Stimulated activated CD4-positive, alpha-beta T cell treated with anti-CD3 and anti-CD28 coated beads, Interleukin-12 subunit alpha, Interleukin-12 subunit beta, amount 100 ng/mL, for 24 hours (primary cell): ENCODE measurements at regions not wholly inside any gene's neighbourhood (a gene's known extent, or its start where the extent isn't known, plus 50 kb on each side); places are given as distances from the start of the nearest gene placed in this dataset.

ENCODE experiments used
- DNase-seq, 2 experiments: peaks; one replicate each; pipeline ENCODE4 v3.0.0-alpha.2; 2020; ENCODE audit warnings: low read depth in 2 of 2

DNA sequence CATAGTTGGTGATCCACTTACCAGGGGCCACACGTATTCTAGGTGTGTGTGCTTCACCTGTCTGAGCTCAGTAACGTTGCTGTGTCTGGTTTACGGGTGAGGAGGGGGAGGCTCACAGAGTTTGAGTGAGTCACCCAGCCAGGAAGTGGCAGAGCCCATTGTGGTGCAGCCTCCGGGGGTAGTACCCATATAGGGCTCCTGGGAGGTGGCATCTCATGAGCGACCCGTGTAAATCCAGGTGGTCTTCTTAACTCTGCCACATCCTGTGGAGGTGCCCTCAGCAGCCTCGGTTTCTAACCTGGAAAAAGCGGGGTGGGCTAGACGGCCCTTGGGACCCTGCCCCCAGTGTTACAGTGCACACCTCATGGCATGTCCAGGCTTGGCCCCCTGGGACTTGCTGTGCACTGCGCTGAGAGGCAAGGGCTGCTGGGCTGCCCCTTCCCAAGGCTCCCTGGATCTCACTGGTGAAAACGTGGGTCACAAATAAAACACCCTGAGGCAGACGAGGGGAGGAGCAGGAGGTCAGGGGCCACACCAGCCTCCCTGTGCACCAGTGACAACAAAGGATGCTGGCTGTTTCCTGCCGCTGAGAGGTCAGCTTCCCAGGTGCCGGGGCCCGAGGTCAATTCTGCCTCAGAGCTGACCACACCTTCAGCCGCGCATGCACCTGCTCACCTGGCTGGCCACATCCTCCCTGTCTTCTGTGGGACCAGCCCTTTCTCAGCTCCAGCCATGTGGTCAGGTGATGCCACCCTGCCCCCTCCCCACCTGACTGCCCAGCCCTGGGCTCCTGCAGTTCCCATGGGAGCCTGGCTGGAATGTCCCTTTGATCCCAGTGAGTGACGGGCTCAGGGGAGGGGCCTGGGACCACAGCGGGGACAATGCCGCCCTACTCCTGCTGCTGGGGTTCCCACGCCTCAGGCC, 305.1 kb downstream of the CTTN start:
- DNase-seq, result no peak

DNA sequence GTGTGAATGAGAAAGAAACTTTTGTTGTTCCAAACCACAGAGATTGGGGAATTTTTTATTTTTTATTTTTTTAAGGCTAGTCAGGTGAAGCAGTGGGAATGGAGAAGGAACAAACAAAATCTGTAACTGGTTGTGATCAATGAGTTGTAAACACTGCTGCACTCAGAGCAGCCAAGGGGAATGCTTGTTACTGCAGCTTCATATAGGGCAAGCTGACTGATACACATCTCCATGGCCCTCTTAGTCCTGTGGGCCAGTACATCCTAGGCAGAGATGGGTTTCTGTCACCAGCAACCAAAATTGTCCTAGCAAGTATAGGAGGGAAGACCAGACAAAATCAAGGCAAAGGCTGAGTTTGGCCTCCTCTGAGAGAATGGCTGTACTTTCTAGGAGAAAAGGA, 306.8 kb downstream of the CTTN start:
- no peak for DNase-seq

DNA sequence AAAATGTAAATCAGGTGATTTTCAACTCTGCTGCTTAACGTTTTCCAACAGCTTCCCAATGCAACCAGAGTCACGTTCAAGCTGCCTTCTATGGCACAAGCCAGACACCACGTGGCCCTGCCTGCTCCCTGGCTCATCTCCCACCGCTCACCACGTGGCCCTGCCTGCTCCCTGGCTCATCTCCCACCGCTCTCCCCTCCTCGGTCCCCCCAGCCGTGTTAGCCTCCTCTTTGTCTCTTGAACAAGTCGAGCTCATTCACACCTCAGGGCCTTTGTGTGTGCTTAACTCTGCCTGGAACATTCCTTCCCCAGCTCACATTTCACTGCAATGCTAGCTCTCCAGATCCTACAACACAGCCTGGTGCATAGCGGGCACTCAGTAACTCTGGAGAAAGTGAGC, 307.6 kb downstream of the CTTN start:
- no peak for DNase-seq

DNA sequence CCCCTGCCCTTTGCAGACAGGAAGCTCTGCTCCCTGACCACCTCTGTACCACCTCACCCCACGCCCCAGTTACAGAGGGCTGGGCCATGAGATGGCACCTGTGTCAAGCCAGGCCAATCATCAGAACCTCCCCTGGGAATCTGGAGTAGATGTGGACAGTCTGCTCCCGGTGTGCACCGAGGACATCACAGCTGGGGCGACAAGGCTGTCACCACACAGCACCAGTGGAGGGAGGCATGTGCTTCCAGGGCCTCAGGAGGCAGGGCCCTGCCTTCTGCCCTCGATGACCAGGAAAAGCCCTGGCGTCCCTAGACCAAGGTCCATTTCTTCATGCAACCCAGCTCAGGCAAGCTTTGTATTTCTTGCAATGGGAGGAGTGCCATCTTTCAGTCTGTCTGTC, 309.5 kb downstream of the CTTN start:
- DNase-seq, result no peak

DNA sequence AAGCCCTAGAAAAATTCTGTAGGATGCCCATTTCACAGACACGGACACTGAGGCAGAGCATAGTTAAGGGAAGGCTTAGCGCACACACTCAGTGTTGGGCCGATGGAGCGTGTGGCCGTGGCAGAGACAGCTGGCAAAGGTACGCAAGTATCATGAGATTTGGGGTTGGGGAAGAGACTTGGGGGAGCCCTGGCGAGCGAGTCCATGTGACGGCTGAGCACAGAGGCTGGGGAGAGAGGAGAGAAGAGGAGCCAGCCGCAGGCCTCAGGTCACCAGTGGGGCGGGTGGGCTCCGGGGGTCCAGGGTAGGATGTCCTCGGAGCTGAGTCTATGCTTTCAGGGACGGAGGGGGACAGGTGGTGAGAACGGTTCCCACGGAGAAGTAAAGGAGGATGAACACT, 311.3 kb downstream of the CTTN start:
- DNase-seq, result no peak

DNA sequence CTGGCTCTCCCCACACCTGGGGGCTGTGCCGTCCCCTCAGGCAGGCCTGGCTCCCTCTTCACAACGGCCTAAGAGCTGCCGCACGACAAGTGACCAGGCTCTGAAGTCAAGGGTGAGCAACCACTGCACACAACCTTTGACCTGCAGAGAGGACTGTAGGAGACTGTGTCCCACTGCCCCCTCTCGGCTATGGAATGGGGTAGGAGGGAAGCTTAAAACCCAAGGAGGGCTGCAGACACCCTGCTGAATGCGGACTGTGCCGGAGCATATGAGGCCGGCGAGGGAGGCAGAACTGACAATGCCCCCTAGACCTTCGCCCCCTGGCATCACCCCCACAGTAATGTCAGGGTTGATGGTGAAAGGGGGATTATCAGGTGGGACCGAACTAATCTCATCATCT, 311.9 kb downstream of the CTTN start:
- no peak for DNase-seq

DNA sequence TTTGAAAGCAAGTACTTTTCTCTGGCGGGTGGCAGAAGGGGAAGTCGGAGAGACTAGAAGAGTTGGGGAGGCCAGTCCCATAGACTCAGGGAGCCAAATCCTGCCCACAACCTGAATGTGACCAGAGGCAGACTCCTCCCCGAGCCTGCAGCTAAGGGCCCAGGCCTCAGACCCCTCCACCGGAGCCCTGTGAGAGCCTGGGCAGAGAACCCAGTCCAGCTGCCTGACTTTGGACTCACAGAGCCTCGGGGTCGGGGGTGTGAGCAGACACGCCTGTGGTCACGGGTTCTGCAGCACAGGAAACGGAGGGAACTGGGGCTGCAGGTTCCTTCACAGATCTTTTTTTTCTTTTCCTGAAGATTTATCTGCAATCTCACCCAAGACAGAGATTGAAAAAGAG, 312.3 kb downstream of the CTTN start:
- DNase-seq, result no peak

DNA sequence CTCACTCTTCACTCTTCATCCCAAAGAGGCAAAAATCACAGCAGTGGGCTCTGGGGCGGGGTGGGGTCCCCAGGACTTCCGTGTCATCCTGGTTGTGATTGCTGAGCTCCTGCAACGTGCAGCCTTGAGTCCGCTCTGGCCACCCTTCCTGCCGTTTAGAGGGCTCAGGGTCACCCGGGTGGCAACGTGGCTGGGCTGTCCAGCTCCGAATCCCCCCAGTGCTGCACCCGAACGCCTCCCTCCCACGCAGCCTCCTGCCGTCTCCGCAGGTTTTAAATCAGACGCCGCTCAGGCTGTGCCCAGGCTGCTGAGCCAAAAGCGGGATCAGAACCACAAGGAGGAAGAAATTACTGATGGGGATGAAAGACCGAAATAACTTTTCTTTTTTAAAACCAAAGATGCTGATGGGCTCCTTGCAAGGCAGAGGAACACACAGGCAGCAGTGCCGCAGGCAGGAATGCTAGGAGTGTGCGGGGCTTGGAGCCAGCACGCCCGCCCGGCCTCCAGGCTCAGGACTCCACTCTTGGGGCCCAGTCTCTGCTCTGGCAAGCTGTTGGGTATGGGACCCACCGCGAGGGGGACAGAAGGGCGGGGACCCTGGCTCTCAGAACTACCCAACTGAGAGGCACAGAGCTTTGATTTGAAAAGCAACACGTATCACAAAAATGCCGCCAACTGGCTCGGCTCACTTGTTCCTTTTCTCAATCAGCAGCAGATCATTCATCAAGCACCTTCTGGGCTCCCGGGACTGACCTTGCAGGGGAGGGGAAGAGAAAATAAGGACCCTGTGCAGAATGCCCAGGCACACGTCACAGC, 313.0 kb downstream of the CTTN start:
- DNase-seq, result no peak

DNA sequence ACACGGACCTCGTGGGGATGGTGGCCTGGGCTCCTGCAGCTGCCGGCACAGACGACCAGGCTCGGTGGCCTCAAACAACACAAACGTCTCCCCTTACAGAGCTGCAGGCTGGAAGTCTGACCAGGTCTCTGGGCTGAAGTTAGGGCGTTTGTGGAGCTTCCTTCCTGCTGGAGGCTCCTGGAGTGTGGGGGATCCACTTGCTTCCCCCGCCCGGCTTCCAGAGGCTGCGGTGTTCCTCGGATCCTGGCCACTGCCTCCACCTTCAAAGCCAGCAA, 313.5 kb downstream of the CTTN start:
- DNase-seq, result no peak

DNA sequence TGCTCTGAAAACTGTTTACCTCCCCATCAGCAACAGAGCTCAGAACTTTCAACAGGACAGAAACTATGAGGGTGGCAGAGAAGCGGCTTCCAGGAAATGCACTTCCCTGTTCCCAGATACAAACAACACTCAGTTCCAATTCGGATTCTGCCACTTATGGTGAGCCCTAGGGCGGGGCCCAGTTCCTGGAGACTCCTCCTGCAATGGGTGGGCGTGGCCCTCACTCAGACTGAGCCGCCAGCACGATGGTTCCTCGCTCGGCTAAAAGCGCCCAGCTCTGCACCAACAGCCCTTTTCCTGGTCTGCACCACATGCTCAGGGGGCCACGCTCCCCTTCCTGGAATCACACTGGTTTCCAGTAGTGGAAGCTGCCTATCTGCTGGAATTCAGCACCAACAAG, 314.1 kb downstream of the CTTN start:
- DNase-seq, result no peak

DNA sequence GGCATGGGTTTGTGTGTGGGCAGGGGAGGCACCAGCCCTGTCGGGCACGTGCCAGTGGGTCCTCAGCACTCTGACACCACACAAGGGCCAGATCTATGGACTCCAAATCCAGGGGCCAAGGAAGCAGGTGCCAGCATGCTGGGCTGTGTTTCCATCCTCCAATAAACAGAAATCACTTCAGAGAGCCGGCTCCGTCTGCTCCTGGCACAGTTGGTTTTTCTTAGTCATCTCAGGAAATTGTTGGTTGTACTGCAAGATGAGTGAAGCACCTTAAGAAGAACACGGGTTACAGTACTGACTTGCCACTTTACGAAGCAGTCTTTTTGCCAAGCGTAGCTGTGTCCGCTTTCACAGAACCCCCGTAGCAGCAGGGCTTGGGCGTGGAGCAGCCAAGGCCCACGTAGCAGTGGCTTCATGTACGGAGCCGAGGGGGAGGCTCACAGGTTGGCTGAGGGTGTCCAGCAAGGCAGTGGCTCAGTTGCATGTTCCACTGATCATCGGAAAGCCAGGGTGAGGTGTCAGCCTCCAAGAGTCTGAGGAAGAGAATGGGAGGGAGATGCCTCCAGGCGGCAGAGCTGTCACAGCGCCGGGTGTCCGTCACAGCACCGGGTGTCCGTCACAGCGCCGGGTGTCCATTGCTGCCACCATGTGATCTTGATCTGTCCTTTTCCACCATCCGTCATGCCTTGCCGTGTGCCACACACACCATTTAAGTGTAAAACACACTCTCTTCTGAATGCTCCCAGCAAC, 314.9 kb downstream of the CTTN start:
- DNase-seq, result no peak

DNA sequence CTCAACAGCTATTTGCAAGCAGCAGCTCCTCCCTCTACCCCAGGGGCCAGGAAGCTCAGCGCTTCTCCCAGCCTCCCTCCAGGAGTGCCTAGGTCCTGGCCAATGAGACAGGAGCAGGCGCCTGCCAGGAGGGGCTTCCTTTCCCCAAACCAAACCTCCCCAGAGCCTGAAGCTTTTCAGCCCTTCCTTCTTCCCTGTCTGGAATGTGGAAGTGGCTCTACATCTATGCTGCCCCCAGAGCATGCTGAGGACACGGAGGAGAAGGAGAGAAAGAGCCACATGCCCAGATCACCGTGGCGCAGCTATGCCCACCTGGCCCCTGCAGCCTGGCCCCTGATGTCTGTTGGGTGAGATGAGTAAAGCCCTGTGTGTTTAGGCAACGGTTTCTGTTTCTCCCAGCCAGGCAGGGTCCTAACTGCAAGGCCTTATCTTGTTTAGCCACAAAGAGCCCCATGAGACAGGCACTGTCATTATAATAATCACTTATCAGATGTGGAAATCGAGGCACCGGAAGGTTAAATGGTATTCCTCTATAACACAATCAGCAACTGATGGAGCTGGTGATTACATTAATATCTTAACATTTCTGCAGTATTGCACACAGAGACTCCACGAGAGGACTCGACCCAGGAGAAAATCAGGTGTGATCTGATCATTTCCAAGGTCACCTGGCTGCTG, 315.8 kb downstream of the CTTN start:
- DNase-seq, result no peak

DNA sequence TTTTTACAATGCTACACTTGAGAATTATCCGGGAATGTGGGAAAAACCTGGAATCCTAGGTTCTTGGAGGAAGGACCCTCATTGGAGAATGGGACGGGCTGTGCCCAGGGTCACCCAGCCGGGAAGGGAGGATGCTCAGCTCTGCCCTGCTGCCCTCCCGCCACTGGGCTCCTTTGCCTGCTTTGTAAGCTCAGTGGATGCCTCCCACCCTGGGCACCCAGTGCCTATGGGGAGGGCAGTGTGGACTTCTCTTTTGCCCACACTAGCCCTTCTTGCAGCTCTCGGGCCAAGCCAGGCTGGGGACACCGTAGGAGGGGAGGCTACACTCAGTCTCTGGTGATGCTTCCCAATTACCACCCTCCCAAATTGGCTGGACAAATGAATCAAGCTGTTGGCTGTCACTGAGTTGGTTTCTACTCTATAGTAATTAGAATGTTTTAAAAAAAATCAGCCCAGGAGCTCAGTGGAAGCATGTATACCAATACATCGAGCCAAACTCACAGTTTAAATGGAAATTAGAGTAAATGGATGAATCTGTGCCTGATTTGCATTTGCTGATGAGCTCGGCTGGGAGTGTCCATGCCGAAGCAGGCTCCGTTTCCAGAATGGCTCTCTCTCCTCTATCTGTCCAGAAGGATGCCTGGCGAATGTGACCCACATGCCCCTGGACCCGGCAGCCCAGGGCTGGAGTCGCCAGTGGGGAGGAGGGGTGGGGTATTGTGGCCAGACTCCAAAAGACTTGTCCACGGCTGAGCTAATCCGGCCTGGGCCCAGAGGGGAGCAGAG, 317.0 kb downstream of the CTTN start:
- no peak for DNase-seq

DNA sequence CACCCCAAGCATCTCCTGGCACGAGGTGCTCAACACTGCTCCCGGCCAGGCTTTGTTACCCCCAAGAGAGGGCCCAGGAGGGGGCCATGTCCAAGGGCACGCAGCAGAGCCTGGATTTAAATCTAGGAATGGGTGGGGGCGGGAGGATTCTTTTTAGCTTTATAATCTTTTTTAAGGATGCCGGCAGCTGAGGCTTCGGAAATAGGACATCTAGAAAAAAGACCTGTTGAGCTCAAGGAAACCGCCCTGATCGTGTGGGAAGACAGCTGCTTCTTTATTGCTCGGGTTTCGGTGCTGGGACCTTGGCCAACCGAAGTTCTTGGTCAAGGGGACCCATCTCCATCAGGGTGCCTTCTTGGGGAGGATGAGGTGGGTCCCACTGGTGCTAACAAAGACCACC, 317.9 kb downstream of the CTTN start:
- DNase-seq, result no peak

DNA sequence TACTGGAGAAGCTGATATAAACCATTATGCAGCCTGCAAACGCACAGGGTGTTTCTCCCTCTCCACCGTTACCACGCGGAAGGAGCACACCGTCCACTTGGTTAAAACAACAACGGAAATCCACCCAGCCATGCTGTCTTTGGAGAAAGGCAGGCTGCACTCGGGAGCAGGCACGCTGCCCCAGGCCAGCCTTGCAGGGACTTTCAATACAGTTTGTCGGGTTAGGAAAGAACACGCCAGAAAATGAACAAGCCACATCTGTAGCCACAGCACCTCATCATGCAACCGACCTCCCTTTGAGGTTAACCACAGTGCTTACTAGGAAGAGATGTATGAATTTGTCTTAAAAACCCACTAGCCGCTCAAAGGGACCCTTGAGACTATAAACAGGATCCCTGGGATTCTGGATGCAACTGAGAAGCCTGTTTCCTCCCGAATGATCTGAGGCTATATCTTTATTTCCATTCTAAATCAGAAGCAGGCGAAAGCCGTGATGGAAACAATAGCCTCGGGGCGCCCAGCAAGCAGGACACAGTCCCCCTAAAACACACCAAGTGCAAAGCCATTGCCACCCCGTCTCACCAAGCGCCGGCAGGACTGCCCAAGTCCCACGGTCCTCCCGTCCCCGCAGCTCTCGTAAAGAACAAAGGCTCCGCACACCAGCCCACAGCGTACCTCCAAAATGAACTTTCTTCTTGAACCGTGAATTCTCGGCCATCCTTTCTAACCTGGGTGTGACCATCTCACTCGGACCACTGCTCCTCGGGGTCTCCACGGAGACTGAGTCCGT, 318.9 kb downstream of the CTTN start:
- DNase-seq, result no peak

DNA sequence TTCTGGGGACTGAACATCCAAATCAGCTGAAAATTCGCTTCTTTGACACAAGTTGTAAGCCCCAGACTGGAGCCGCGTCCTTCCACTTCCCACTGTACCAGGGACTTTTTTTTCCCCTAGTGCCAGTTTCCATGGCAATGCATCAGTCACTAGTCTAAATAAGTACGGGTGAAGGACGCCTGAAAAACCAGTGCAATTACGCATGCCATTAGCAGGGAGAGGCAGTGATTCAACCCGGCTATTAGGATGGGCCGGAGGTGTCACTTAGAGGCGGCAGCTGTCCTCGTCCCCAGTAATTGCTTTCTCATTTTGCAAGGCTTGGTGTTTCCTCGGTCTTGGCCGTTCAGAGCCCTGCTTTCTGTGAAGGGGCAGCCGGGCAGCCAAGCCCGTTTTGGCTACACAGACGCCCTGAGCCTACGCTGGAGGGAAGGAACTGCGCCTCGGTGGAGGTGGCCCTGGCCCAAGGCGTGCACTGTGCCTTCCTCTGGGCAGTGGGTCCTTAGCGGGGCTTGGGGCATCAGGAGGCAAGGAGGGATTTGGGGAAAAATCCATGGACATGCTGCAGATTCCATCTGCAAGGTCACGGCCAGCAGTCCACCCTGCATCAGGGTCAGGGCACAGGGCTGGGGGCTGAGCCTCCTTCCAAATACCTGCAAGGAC, 319.7 kb downstream of the CTTN start:
- no peak for DNase-seq

DNA sequence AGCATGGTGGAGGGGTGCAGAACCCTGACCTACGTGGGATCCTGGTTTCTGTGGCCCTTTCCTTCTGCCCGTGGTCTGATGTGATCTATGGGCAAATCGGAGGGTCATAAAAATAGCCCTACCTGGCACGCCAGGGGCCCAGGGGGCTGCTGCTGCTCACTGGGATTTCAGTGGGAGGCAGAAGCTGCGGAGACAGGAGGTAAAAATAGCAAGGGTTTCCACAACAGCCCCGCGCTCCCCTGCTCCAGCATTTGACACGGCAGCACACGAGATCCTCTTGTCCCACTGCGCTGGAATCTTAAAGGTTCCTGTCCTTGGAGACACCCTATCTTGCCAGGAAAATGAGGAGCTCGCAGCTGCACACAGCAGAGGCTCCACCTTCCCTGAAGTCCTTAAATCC, 321.2 kb downstream of the CTTN start:
- no peak for DNase-seq

DNA sequence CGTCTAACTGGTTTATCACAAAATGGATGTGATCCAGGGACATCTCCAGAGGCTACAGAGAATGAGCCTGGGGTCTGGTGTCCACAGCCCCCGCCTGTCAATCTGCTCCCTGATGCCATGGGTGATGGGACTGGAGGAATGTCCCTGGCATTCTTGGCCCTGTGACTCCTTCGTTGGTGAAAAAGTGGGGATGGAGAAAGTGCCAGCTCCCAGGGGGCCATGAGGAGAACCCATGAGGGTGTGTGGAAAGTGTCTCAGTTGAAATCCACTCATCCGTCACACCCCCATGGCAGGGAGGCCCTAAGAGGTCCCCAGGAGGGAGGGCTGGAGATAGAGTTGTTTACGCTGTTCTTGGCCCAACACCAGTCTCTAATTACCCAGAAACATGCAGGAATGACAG, 322.0 kb downstream of the CTTN start:
- no peak for DNase-seq

DNA sequence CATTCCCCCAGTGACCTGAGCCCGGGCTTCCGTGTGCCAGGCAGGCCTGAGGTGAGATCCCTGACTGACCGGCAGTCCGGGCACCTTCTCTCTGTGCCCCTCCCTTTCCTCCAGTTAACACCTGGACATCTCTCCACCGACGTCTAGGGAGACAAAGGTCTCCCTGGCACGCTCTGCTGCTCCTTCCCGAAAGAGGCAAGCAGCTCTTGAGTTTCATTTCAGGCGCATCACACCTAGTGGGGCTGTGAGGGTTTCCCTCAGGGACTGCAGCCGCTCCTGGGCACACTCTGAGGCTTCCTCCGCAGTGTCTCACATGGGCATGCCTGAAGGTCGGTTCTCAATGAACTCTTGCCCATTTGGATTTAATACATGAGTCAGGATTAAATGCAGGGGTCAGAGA, 322.7 kb downstream of the CTTN start:
- no peak for DNase-seq

DNA sequence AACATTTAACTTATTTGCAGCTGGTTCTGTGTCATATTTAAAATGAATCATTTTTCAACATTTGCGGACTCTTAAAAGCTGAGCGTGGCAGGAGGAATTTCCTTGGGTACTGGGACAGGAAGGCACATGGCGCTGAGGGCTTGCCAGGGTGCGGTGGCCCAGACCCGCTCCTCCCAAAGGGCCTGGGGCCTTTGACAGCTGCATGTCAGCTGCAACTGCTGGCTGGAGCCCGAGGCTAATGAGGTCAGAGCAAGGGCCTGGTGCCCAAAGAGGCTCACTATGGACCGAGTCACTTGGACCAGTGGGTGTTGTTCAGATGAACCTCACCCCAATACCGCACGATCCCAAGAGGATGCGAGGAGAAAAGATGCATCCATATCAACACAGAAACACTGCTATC, 326.9 kb downstream of the CTTN start:
- DNase-seq, result no peak
